Lung microvascular endothelial cell (primary cell): ENCODE measurements at regions not wholly inside any gene's neighbourhood (a gene's known extent, or its start where the extent isn't known, plus 50 kb on each side); places are given as distances from the start of the nearest gene placed in this dataset.
"Not testable (repeated sequence)": the region's sequence is repeated elsewhere in the genome, so short reads cannot be mapped to it uniquely, and the experiment has no call there.

Experiments
- DNase-seq, 2 donors: peaks; one replicate each; pipeline versions ENCODE4 v3.0.0 to v3.0.0-alpha.2; 2010; ENCODE audit warnings: low read depth in 2 of 2

DNA sequence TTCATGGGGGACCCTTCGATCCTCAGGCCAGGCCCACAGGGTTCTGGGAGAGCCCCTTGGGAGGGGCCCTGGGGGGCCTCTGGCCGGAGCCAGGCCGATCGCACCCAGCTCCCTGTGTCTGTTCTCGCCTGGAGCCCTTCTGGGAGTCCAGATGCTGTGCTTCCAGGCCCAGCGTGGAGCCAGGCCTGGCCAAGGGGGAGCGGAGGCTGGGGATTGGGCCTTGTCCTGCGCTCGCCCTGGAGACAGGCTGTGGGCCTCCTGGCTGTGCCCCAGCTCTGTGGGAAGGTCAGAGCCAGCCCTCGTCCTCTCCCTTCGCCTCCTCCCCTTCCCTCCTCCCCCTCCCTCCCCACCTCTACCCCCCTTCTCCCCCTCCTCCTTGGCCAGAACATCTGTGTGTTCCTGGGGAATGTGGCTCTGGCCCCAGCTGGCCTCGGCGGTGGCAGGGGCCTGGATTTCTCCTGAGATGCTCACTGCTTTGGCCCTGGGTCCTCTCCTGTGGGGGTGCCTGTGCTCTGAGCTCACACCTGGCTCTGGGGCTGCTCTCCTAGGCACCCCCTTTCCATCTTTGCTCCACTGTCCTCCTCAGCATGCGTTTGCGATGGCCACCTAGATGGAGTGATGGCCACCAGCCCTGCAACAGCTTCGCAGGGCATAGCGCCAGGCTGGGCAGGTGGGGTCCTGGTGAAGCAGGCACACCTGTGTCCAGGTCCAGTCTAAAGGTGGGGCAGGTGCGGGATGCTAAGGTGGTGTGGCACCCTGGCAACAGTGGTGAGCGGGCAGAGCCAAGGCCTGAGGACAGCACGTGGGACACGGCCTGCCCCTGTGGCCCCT is 90.6 kb upstream of the CIBAR2 start:
- DNase-seq: no peak

GRCh38 chr16:85203462-85203813 is 91.2 kb upstream of the CIBAR2 start:
- no peak for DNase-seq

DNA sequence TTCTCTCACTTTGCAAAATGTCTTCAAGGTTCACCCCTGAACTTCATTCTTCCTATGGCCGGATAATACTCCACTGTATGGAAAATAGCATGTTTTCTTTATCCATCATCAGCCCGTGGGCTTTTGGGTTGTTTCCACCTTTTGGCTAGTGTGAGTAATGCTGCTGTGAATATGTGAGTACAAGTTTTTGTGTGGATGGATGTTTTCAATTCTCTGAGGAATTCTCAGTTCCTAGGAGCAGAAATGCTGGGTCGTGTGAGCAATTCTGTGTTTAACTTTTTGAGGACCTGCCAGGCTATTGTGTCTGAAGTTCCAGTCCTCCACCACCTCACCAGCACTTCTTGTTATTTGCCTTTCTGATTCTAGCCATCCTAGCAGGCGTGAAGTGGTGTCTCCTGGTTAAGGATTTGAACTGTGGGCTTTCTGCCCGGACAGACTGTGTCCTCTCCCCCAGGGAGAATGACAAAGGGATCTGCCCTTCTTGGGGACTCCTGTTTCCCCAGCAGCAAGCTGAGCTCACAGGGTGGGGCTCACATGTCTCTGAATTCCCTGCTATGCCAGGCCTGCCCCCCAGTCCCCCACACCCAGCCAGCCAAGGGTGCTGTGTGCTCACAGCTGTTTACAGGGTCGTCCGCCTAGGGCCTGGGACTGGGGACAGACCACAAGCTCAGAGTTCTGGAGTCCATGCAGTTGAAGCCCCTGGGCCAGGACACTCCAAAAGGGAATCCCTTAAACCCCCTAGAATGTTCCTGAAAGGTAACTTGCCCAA is 92.2 kb upstream of the CIBAR2 start:
- no peak for DNase-seq

DNA sequence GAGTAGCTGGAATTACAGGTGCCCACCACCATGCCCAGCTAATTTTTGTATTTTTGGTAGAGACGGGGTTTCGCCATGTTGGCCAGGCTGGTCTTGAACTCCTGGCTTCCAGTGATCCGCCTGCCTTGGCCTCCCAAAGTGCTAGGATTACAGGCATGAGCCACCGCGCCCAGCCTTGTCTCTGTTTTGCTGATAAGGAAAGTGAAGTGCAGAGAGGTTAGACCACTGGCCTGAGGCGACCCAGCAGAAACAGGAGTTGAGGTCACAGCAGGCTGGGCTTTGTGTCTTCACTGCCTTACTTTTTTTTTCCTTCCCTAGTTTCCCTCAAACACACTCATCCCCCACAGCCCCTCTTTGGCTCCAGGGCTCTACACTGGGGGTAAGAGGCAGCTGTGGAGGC is 93.0 kb upstream of the CIBAR2 start:
- not testable (repeated sequence) for DNase-seq

- DNase-seq: peak; percentile 26 to 36
These were observed 93.6 kb upstream of the CIBAR2 start for GRCh38 chr16:85205747-85206471.

DNA sequence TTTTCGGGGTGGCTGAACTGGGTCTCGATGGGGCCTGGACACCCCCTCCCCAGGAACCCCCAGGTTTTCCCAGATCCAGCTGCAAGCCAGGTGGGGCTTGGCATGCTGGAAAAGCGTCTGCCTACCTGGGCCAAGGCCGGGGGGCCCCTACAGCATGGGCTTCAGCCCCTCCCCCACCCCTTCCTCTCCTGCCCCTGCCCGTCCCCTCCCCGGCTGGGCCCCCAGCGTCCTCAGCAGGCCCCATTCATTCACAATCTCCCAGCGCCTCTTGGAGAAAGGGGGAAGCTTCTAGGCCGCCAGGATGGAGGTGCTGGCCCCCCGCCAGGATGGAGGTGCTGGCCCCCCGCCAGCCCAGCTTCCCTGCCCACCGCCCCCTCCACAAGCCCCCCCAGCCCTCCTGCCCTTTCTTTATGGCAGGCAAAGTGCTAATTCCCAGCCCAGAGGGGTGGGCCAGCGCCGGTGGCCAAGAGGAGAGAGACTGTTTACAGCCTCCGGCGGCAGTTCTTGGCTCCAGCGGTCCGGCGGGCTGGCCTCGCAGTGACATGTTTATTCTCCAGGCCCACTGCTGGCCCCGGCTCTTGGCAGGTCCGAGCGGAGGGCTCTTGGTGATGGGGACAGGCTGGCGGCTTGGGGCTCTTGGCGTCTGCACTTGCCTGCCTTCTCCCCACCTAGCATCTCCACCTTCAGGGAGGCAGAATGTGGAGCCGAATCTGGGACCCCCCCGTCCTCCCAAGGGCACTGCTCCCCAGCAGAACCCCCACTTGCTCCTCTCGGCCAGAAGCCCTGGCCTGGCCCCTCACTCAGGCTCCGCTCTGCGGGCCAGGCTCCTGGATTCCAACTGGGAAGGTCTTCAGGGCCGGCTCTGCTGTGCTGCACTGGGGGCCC is 94.4 kb upstream of the CIBAR2 start:
- peak in 1 of 2 donors; percentile 54 for DNase-seq

GRCh38 chr16:85207357-85207921 is 95.2 kb upstream of the CIBAR2 start:
- DNase-seq: no peak

DNA sequence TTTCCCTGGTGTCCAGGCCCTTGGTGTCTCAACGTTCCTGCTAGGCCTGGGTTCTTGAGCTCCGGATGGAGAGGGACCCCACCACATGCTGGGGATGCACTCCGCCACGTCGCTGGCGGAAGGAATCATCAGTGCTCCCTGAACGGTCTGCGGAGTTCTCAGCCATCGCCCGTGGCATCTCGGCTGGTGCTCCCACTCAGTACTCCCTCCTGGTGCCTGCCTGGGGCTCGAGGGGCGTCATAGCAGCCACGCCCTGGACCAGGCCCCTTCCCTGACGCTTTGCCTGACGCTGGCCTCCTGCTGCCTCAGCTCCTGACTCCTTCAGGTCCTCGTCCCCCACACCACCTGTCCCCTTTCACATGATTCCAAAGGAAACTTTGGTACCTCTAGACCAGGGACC is 95.9 kb upstream of the CIBAR2 start:
- DNase-seq: no peak

- DNase-seq: no peak
These were observed 96.6 kb upstream of the CIBAR2 start for GRCh38 chr16:85208643-85209520.

DNA sequence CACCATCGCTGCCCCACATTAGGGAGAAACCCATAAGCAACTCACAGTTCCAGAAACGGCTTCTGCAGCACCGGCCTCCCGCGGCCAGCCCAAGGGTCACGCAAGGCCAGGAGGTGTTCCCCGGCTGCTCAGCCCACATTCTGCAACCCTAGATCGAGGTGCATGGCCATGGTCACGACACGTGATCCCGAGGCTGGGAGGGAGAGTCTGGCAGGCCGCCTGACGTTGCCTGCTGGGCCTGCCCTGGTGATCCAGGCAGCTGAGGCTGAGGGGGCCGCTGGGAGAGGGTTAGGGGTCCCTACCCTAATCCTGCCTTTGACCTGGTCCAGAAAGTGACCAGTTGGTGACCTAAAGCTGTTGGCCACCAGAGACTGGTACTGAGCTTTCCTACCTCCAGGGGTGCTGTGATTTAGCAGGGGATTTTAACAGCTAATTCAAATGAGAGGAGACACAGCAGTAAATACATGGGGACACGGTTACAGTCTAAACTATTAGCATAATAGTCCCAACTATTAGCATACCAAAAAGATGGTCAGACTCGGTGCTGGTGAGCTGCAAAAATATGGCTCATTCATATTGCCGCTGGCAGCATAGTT is 97.4 kb upstream of the CIBAR2 start:
- DNase-seq: no peak

- no peak for DNase-seq
These were observed 98.3 kb upstream of the CIBAR2 start for GRCh38 chr16:85210423-85211169.

DNA sequence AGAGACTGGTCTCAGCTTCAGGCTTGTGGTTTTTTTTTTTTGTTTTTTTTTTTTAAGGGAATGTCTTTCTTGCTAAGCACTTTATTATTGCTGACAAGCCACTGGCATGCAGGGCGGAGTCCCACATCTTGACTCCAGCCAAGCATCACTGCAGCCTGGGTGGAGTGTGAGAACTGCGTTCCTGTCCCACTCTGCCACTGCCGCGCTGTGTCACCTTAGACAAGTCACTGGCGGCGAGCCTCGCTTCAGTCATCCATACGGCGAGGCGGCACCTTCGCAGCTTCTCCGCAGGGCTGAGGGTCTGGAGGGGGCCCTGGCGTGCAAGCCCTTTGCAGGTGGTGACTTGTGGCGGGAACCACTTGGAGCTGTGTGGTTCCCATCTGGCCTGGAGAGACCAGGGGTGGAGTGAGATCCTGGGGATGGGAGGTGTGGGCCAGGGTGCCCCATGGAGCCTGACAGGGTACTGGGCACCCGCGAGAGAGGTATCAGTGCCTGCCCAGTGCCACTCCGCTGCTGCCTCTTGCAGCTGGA is 99.1 kb upstream of the CIBAR2 start:
- no peak for DNase-seq

GRCh38 chr16:85213926-85214675 is 101.8 kb upstream of the CIBAR2 start:
- no peak for DNase-seq

DNA sequence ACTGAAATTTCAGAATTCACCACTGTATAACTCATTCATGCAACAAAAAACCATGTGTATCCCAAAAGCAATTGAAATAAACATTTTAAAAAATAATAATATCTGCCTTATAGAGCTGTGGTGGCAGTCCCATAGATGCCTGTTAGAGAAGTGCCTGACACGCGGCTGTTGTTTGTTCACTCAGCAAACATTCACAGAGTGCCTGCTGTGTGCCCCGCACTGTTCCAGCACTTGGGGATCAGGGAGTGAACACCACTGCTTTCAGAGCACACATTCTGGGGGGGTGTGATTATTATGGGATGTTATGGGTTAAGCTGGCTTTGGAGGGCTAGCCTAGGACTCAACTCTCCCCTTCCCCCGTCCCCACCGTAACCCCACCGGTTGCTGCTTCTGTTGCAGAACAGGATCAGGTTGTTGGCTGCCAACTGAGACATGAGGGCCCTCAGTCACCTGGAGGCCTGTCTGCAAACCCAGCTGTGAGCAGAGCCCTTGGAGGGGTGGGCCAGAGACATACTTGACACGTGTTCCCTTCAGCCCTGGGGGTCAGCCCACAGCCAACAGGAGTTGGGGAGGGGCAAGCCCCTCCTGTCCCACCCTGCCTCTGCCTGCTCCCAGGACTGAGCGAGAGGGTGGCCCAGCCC is 103.3 kb upstream of the CIBAR2 start:
- no peak for DNase-seq

DNA sequence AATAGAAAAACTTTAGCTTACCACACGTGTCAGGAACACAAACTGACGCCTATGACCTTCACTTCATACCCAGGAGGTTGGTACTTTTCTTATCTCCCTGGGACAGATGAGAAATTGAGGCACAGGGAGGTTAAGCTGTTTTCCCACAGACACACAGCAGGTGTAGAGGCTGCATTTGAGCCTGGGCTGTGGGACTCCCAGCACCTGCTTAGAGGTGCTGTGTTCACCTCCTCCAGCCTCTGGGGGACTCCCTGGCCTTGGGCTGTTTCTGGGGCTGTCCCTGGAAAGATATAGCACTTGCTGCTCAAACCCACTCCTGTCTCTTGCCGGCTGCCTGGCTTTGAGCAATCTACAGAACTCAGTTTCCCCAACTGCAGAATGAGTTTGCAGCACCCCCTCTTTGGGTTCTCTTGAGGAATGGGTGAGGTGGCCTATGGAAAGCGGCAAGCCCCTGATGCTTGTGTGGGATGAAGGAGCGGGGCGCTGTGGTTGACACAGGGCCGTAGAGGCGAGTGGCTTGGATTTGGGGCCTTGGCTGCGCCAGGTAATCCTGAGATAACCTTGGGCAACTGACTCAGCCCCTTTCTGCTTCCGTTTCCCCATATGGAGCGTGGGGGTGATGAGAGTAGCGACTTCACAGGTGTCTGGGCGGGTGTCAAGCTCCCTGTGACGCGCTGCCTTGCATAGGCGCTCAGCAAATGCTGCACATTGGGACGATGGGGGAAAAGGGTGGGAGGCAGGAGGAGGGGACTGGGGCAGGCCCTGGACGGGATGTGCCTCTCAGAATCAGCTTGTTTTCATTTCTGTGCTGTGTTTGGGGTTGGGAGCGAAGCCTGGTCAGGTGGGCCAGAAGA is 104.5 kb upstream of the CIBAR2 start:
- DNase-seq: no peak

DNA sequence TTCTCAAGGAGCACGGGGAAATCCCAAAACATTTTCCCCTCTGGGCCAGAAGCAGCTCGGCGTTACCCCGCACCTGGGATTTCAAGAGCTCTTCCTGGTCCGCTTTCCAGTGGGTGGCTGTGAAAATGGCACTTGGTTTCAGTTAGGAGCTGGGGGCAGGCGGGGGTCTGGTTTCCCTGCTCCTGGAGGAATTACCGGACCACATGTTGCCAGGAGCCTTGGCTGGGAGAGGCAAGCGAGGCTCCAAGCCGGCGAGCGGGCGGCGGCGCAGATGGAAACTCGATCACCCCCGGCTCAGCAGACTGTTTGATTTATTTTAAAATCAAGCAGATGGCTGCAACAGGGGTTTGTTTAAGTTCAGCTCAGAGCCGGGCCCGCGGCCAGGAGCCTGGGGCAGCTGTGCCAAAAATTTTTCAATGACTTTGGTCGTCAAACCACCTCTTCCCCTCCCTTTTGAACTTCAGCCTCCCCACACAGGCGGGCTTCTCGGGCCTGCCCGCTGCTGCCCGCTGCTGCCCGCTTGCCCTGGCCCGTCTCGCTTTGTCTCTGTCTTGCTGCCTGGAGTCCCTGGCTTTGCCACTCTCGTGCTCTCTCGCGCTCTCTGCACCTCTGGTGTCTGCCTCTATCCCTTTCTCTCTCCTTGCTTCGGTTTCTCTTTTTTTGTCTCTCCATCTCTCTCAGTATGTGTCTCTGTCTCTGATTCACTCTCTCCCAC is 108.0 kb upstream of the CIBAR2 start:
- DNase-seq: peak; percentile 48 to 89
